ENCODE measurements at regions not wholly inside any gene's neighbourhood (a gene's known extent, or its start where the extent isn't known, plus 50 kb on each side); places are given as distances from the start of the nearest gene placed in this dataset.

DNA sequence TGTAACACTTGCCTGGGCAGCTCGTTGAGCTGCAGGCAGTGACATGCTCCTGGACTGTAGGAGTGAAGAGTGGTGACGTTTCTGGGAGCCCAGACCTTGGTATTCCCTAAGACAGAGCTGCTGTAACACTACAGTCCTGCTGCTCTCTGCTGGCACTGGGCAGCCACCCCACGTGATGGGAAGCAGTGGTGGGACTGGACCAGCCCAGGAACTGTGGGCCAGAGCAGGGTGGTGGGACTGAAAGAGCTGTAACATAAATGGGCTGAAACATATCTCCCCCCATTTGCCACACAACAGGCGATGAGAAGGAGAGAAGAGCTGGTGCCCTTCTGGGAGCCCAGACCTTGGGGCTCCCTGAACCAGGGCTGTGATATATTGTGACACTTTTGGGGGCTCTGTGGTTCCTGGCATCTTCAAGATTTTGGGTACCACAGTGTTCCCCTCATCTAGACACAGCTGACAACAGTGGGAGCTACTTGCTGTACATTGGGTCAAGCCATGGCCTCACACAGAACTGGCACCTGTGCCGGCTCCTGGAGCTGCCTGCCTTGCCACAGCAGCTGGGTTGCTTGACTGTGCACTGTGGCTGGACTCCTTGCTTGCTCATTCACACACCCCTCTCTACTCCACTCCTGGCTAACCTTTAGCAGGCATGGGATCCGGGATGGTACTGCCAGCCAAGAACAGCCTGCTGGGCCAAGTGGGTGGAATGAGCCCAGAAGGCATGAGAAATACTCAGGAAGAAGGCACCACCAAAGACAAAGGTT is 161.3 kb upstream of the PCDH15 start:
- TF ChIP-seq, protein P1, sequence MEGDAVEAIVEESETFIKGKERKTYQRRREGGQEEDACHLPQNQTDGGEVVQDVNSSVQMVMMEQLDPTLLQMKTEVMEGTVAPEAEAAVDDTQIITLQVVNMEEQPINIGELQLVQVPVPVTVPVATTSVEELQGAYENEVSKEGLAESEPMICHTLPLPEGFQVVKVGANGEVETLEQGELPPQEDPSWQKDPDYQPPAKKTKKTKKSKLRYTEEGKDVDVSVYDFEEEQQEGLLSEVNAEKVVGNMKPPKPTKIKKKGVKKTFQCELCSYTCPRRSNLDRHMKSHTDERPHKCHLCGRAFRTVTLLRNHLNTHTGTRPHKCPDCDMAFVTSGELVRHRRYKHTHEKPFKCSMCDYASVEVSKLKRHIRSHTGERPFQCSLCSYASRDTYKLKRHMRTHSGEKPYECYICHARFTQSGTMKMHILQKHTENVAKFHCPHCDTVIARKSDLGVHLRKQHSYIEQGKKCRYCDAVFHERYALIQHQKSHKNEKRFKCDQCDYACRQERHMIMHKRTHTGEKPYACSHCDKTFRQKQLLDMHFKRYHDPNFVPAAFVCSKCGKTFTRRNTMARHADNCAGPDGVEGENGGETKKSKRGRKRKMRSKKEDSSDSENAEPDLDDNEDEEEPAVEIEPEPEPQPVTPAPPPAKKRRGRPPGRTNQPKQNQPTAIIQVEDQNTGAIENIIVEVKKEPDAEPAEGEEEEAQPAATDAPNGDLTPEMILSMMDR (conservative IDR thresholded peaks at IDR 0.05; ENCODE audit: low read depth, low read length): no peak
- no peak for TF ChIP-seq EZH2 (IDR thresholded peaks at IDR 0.05; ENCODE audit: low read length, unreplicated experiment)
